HepG2 (cell line): ENCODE measurements at regions not wholly inside any gene's neighbourhood (a gene's known extent, or its start where the extent isn't known, plus 50 kb on each side); places are given as distances from the start of the nearest gene placed in this dataset.

Experiments used
- ATAC-seq: fragments of 200-7000 bp; cut with Tn5 transposase; 3 replicates; pipeline ENCODE4 v1.9.1; 2020; ENCODE audit warnings: mild to moderate bottlenecking, moderate library complexity
- BruUV-seq: library from RNA; stranded (reverse); fragments of 400-500 nt; replicated peaks from 2 replicates; lab custom pipeline; 2021; lab: Mats Ljungman, UMichigan
- CTCF ChIA-PET: fragments of 300-600 bp; formaldehyde crosslinking; extraction: SDS; loops from one replicate; lab custom pipeline; 2021; ENCODE audit warnings: low total read pairs, inconsistent platforms, low intra/inter-chr PET ratio; lab: Yijun Ruan, JAX
- POLR2A ChIA-PET: fragments of 350-600 bp; sonication (Branson Sonifier 250); formaldehyde crosslinking; loops from one replicate; lab custom pipeline; 2020; ENCODE audit warnings: antibody characterized with exemption, inconsistent platforms; lab: Yijun Ruan, JAX
- DNase-seq: peaks from one replicate; pipeline ENCODE4 v3.0.0-alpha.2; 2015; ENCODE audit warnings: low spot score
- FAIRE-seq: peaks from 3 replicates; lab custom pipeline; 2011; peaks lifted over from hg19 to GRCh38; lab: Jason Lieb, UNC
- H2AFZ ChIP-seq: one replicate; pipeline ENCODE4 v1.6.1; 2011; ENCODE audit warnings: low read length, inconsistent platforms
- H3K27ac ChIP-seq: fragments of 300-600 bp; 3 replicates; pipeline ENCODE4 v1.8.0; 2011; ENCODE audit warnings: mixed run types, mild to moderate bottlenecking, mixed read lengths, low read length, inconsistent platforms; ENCODE audit not compliant: insufficient read depth; ENCODE audit errors: extremely low read length
- H3K27me3 ChIP-seq, 2 experiments: fragments of 200-600 bp in 1 of 2; 2 replicates in 1 of 2; 3 replicates in 1 of 2; pipeline versions ENCODE4 v1.6.0 to v1.8.0; 2011; ENCODE audit warnings: low read length in 2 of 2, mild to moderate bottlenecking in 2 of 2, moderate library complexity in 2 of 2, inconsistent platforms in 1 of 2; ENCODE audit not compliant: insufficient read depth in 2 of 2, control insufficient read depth in 1 of 2
- H3K36me3 ChIP-seq, 2 experiments: fragments of 200-600 bp in 1 of 2; replicated peaks in 1 of 2; 2 replicates in 1 of 2; 3 replicates in 1 of 2; pipeline versions ENCODE4 v1.5.1 to v1.8.0; 2011; ENCODE audit warnings: low read length in 2 of 2, inconsistent platforms in 1 of 2; ENCODE audit not compliant: insufficient read depth in 2 of 2, control insufficient read depth in 1 of 2
- H3K4me1 ChIP-seq: 2 replicates; pipeline ENCODE4 v1.5.1; 2012; ENCODE audit warnings: low read length, inconsistent platforms; ENCODE audit not compliant: insufficient read depth
- H3K4me2 ChIP-seq: 2 replicates; pipeline ENCODE4 v1.6.0; 2011; ENCODE audit warnings: low read depth, low read length, inconsistent platforms
- H3K4me3 ChIP-seq, 3 experiments: fragments of 200-600 bp in 1 of 3; sonication (generic), shearing (Covaris generic) in 1 of 3; replicated peaks in 1 of 3; 2 replicates each; pipeline ENCODE4 v1.5.1; 2011 to 2016; ENCODE audit warnings: low read length in 3 of 3, inconsistent platforms in 2 of 3, low read depth in 2 of 3, mild to moderate bottlenecking in 2 of 3, control low read depth in 1 of 3, mixed read lengths in 1 of 3; ENCODE audit not compliant: insufficient read depth in 1 of 3
- H3K79me2 ChIP-seq: one replicate; pipeline ENCODE4 v1.6.1; 2011; ENCODE audit warnings: low read length, inconsistent platforms; ENCODE audit not compliant: insufficient read depth
- H3K9ac ChIP-seq: 2 replicates; pipeline ENCODE4 v1.6.0; 2011; ENCODE audit warnings: mild to moderate bottlenecking, low read depth, low read length, inconsistent platforms; ENCODE audit not compliant: insufficient read depth
- H3K9me3 ChIP-seq: 2 replicates; pipeline ENCODE4 v1.5.1; 2012; ENCODE audit warnings: mild to moderate bottlenecking, low read length
- H4K20me1 ChIP-seq: 2 replicates; pipeline ENCODE4 v1.6.0; 2011; ENCODE audit warnings: inconsistent platforms, mild to moderate bottlenecking, low read length, moderate library complexity; ENCODE audit not compliant: insufficient read depth
- RXRB ChIP-seq: IDR thresholded peaks from 2 replicates; pipeline ENCODE4 v1.6.1; 2016; ENCODE audit warnings: borderline replicate concordance, missing genetic modification reagents, missing compliant biosample characterization
- ZFP90 ChIP-seq: sonication (generic); formaldehyde crosslinking; IDR thresholded peaks from 2 replicates; pipeline ENCODE4 v1.8.0; 2022; ENCODE audit warnings: missing genetic modification reagents, mild to moderate bottlenecking, inconsistent platforms, borderline replicate concordance
- ZNF180 ChIP-seq: sonication (generic); formaldehyde crosslinking; IDR thresholded peaks from 2 replicates; pipeline ENCODE4 v1.4.0; 2020; ENCODE audit warnings: low read depth, missing genetic modification reagents, borderline replicate concordance
- ZNF773 ChIP-seq: sonication (generic); formaldehyde crosslinking; IDR thresholded peaks from 2 replicates; pipeline ENCODE4 v1.4.0; 2020; ENCODE audit warnings: missing genetic modification reagents, borderline replicate concordance
- WGBS: methylation state at CpG from one replicate; pipeline ENCODE4 v1.1.6; 2017; ENCODE audit warnings: low lambda C conversion rate; 5-methylcytosine and 5-hydroxymethylcytosine counted together
- in situ Hi-C: cut with HindIII; loops from 2 replicates; pipeline ENCODE4 v1.10.0; 2017; ENCODE audit warnings: low pct_unique_long_range_greater_than_20kb; ENCODE audit not compliant: extremely low pct_ligation_motif_present
- intact Hi-C: fragments of 100-400 bp; cut with micrococcal nuclease; formaldehyde crosslinking; loops from one replicate; pipeline ENCODE4 v1.10.0; 2022; ENCODE audit not compliant: unreplicated experiment
- TF ChIP-seq, protein P1 (sequence below): IDR thresholded peaks from 2 replicates; pipeline ENCODE4 v1.6.1; 2016; ENCODE audit warnings: low read depth, missing genetic modification reagents, missing compliant biosample characterization
- TF ChIP-seq, protein P2 (sequence below): sonication (generic); formaldehyde crosslinking; IDR thresholded peaks from 2 replicates; pipeline ENCODE4 v1.4.0; 2020; ENCODE audit warnings: missing genetic modification reagents
- TF ChIP-seq, protein P3 (sequence below): sonication (generic); formaldehyde crosslinking; IDR thresholded peaks from 2 replicates; pipeline ENCODE4 v1.4.0; 2020; ENCODE audit warnings: missing genetic modification reagents

DNA sequence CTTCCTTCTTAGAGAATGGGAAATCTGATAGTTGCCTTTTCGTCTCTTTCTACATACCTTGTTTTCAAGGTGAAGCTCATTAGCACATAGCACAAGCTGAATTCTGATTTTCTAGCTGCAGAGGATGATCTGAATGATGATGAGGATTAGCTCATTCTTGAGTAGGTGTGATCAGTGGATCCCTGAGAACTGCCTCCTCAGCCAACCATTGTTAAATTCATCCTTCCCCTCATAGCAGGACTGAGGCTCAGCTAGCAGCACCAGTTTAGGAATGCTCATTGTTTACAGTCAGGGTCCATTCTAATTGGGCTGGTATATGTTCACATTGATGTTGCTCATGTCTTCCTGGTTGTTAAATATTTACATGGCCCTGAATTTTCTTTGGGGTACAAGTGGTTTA, 299.9 kb upstream of the MME start:
- Histone ChIP-seq H2AFZ (no peak overlapping the region), H3K4me3 (no peak overlapping the region), H4K20me1 (no peaks in the 10 kb centered on the region), H3K9ac (no peak overlapping the region), H3K4me2 (no peak overlapping the region), H3K27me3 (no peaks in the 10 kb centered on the region), H3K4me1 (no peaks in the 10 kb centered on the region), H3K36me3 (no peaks in the 10 kb centered on the region), H3K27ac (no peak overlapping the region), H3K9me3 (no peaks in the 10 kb centered on the region), H3K79me2 (no peaks in the 10 kb centered on the region)
- no peak for TF ChIP-seq ZNF180
- TF ChIP-seq ZNF773 (CRISPR knock-in tag): no peak
- TF ChIP-seq, protein P1, sequence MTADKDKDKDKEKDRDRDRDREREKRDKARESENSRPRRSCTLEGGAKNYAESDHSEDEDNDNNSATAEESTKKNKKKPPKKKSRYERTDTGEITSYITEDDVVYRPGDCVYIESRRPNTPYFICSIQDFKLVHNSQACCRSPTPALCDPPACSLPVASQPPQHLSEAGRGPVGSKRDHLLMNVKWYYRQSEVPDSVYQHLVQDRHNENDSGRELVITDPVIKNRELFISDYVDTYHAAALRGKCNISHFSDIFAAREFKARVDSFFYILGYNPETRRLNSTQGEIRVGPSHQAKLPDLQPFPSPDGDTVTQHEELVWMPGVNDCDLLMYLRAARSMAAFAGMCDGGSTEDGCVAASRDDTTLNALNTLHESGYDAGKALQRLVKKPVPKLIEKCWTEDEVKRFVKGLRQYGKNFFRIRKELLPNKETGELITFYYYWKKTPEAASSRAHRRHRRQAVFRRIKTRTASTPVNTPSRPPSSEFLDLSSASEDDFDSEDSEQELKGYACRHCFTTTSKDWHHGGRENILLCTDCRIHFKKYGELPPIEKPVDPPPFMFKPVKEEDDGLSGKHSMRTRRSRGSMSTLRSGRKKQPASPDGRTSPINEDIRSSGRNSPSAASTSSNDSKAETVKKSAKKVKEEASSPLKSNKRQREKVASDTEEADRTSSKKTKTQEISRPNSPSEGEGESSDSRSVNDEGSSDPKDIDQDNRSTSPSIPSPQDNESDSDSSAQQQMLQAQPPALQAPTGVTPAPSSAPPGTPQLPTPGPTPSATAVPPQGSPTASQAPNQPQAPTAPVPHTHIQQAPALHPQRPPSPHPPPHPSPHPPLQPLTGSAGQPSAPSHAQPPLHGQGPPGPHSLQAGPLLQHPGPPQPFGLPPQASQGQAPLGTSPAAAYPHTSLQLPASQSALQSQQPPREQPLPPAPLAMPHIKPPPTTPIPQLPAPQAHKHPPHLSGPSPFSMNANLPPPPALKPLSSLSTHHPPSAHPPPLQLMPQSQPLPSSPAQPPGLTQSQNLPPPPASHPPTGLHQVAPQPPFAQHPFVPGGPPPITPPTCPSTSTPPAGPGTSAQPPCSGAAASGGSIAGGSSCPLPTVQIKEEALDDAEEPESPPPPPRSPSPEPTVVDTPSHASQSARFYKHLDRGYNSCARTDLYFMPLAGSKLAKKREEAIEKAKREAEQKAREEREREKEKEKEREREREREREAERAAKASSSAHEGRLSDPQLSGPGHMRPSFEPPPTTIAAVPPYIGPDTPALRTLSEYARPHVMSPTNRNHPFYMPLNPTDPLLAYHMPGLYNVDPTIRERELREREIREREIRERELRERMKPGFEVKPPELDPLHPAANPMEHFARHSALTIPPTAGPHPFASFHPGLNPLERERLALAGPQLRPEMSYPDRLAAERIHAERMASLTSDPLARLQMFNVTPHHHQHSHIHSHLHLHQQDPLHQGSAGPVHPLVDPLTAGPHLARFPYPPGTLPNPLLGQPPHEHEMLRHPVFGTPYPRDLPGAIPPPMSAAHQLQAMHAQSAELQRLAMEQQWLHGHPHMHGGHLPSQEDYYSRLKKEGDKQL (CRISPR knock-in tag): no peak
- TF ChIP-seq, protein P2, sequence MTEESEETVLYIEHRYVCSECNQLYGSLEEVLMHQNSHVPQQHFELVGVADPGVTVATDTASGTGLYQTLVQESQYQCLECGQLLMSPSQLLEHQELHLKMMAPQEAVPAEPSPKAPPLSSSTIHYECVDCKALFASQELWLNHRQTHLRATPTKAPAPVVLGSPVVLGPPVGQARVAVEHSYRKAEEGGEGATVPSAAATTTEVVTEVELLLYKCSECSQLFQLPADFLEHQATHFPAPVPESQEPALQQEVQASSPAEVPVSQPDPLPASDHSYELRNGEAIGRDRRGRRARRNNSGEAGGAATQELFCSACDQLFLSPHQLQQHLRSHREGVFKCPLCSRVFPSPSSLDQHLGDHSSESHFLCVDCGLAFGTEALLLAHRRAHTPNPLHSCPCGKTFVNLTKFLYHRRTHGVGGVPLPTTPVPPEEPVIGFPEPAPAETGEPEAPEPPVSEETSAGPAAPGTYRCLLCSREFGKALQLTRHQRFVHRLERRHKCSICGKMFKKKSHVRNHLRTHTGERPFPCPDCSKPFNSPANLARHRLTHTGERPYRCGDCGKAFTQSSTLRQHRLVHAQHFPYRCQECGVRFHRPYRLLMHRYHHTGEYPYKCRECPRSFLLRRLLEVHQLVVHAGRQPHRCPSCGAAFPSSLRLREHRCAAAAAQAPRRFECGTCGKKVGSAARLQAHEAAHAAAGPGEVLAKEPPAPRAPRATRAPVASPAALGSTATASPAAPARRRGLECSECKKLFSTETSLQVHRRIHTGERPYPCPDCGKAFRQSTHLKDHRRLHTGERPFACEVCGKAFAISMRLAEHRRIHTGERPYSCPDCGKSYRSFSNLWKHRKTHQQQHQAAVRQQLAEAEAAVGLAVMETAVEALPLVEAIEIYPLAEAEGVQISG (CRISPR knock-in tag): no peak
- no peak for TF ChIP-seq ZFP90 (CRISPR knock-in tag)
- TF ChIP-seq, protein P3, sequence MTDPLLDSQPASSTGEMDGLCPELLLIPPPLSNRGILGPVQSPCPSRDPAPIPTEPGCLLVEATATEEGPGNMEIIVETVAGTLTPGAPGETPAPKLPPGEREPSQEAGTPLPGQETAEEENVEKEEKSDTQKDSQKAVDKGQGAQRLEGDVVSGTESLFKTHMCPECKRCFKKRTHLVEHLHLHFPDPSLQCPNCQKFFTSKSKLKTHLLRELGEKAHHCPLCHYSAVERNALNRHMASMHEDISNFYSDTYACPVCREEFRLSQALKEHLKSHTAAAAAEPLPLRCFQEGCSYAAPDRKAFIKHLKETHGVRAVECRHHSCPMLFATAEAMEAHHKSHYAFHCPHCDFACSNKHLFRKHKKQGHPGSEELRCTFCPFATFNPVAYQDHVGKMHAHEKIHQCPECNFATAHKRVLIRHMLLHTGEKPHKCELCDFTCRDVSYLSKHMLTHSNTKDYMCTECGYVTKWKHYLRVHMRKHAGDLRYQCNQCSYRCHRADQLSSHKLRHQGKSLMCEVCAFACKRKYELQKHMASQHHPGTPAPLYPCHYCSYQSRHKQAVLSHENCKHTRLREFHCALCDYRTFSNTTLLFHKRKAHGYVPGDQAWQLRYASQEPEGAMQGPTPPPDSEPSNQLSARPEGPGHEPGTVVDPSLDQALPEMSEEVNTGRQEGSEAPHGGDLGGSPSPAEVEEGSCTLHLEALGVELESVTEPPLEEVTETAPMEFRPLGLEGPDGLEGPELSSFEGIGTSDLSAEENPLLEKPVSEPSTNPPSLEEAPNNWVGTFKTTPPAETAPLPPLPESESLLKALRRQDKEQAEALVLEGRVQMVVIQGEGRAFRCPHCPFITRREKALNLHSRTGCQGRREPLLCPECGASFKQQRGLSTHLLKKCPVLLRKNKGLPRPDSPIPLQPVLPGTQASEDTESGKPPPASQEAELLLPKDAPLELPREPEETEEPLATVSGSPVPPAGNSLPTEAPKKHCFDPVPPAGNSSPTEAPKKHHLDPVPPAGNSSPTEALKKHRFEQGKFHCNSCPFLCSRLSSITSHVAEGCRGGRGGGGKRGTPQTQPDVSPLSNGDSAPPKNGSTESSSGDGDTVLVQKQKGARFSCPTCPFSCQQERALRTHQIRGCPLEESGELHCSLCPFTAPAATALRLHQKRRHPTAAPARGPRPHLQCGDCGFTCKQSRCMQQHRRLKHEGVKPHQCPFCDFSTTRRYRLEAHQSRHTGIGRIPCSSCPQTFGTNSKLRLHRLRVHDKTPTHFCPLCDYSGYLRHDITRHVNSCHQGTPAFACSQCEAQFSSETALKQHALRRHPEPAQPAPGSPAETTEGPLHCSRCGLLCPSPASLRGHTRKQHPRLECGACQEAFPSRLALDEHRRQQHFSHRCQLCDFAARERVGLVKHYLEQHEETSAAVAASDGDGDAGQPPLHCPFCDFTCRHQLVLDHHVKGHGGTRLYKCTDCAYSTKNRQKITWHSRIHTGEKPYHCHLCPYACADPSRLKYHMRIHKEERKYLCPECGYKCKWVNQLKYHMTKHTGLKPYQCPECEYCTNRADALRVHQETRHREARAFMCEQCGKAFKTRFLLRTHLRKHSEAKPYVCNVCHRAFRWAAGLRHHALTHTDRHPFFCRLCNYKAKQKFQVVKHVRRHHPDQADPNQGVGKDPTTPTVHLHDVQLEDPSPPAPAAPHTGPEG: no peak
- TF ChIP-seq RXRB (CRISPR knock-in tag): no peak
- POLR2A ChIA-PET: no interaction called here
- FAIRE-seq: no peak
- ATAC-seq: no peak
- 0% methylated on average over 1 of the region's 1 CpG for WGBS
- intact Hi-C loops: no loop called here
- CTCF ChIA-PET: no interaction called here
- no peak for DNase-seq
- in situ Hi-C loops: no loop called here
- BruUV-seq: no TSS peak
